Sigmoid colon (tissue), 6 donors: ENCODE measurements at regions not wholly inside any gene's neighbourhood (a gene's known extent, or its start where the extent isn't known, plus 50 kb on each side); places are given as distances from the start of the nearest gene placed in this dataset.

Source experiments
- DNase-seq: peaks from one replicate; pipeline ENCODE4 v3.0.0-alpha.2; 2019
- H3K27ac ChIP-seq, 4 donors: fragments of 200-600 bp; sonication (generic); one replicate each; pipeline ENCODE4 v1.5.1; 2016 to 2019; ENCODE audit warnings: mild to moderate bottlenecking in 1 of 4
- H3K27me3 ChIP-seq, 3 donors: fragments of 200-600 bp; sonication (generic); one replicate each; pipeline ENCODE4 v1.5.1; 2019; ENCODE audit warnings: mild to moderate bottlenecking in 1 of 3
- H3K36me3 ChIP-seq, 4 donors: fragments of 200-600 bp; sonication (generic); one replicate each; pipeline ENCODE4 v1.5.1; 2016 to 2019
- H3K4me1 ChIP-seq, 4 donors: fragments of 200-600 bp; sonication (generic); one replicate each; pipeline ENCODE4 v1.5.1; 2017 to 2019
- H3K4me3 ChIP-seq, 4 donors: fragments of 200-600 bp; sonication (generic); one replicate each; pipeline ENCODE4 v1.5.1; 2017 to 2019; ENCODE audit warnings: mild to moderate bottlenecking in 2 of 4, moderate library complexity in 1 of 4
- H3K9me3 ChIP-seq, 4 donors: fragments of 200-600 bp in 3 of 4; sonication (generic) in 3 of 4; one replicate each; pipeline versions ENCODE4 v1.5.1 to v1.6.1; 2013 to 2019
- EP300 ChIP-seq, 4 donors: sonication (generic); formaldehyde crosslinking; IDR thresholded peaks; one replicate each; pipeline ENCODE4 v1.6.1; 2017; ENCODE audit warnings: antibody characterized with exemption in 4 of 4
- POLR2A ChIP-seq, 2 donors: fragments of 450-650 bp; IDR thresholded peaks; one replicate each; pipeline ENCODE4 v1.6.1; 2016; ENCODE audit warnings: antibody characterized with exemption in 2 of 2, mild to moderate bottlenecking in 2 of 2, moderate library complexity in 2 of 2
- POLR2AphosphoS5 ChIP-seq, 4 donors: sonication (generic); formaldehyde crosslinking; IDR thresholded peaks; one replicate each; pipeline ENCODE4 v1.6.1; 2017; ENCODE audit warnings: antibody characterized with exemption in 4 of 4
- WGBS, 2 donors: extraction: QIAGEN DNeasy Blood & Tissue Kit; methylation state at CpG; one replicate each; pipeline ENCODE4 v1.1.7; 2013; 5-methylcytosine and 5-hydroxymethylcytosine counted together
- intact Hi-C: fragments of 100-400 bp; cut with DNase I; formaldehyde crosslinking; loops from one replicate; pipeline ENCODE4 v1.15.1; 2023
- TF ChIP-seq, protein P1 (sequence below), 4 experiments: fragments of 450-650 bp in 3 of 4; fragments of 200-600 bp in 1 of 4; IDR thresholded peaks; one replicate each; pipeline ENCODE4 v1.5.1; 2016 to 2019; ENCODE audit warnings: antibody characterized with exemption in 4 of 4, mild to moderate bottlenecking in 3 of 4, moderate library complexity in 2 of 4
- donor health status: healthy with polysubstance abuse.
- donor health status: healthy.

DNA sequence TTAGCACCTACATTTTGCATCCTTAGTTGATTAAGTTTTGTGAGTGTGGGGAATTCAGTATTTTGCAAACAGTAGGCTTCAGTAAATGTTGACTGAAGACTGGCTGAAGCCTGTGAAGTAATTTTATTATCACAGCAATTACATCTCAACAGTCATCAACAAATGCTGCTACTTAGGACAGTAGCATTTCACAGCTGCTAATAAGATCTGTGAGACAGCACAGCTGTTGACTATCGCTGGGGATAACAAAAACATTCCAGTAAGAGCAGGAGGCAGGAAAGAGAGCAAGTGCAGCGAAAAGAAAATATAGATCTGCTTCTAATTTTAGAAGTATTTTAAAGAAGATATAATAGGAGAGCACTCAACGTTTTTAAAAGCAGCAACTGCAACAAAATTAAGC lies 117.3 kb upstream of the FGF10 start:
- DNase-seq: no peak
- H3K36me3 ChIP-seq: no peaks in the 10 kb centered on the region
- no peak overlapping the region for H3K4me3 ChIP-seq
- no peaks in the 10 kb centered on the region for H3K4me1 ChIP-seq
- TF ChIP-seq EP300 (IDR thresholded peaks at IDR 0.05): no peak
- TF ChIP-seq POLR2AphosphoS5 (IDR thresholded peaks at IDR 0.05): peak in 2 of 4 donors; percentile 27 to 52
- H3K27me3 ChIP-seq: no peaks in the 10 kb centered on the region
- H3K9me3 ChIP-seq: peaks cover 0 to 3% (median 0%) of the 10 kb centered on the region in 4 donors
- no peak overlapping the region for H3K27ac ChIP-seq
- intact Hi-C loops: no loop called here
- 31 to 39% methylated on average over 3 of the region's 3 CpGs for WGBS, 2 donors

DNA sequence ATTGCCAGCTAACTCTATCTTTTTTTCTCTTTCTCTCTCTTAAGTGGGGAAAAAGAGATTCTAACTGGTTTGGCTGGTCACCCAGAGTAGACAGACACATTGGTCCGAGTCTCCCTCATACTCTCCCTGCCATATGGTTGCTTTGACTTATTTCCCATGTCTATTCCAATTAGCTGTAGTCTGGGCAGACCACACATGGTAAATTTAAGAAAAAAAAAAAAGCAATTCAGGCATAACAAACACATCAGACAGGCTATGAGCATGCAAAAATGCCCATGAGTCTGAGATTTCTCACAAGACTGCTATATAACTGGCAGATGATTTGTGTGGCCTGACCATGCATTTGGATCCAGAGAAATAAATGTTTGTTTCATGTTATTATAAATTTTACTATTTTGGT lies 110.2 kb upstream of the FGF10 start:
- intact Hi-C loops: no loop called here
- WGBS, 2 donors: 62 to 66% methylated on average over 1 of the region's 1 CpG
- H3K4me3 ChIP-seq: no peak overlapping the region
- no peak for DNase-seq
- TF ChIP-seq, protein P1, sequence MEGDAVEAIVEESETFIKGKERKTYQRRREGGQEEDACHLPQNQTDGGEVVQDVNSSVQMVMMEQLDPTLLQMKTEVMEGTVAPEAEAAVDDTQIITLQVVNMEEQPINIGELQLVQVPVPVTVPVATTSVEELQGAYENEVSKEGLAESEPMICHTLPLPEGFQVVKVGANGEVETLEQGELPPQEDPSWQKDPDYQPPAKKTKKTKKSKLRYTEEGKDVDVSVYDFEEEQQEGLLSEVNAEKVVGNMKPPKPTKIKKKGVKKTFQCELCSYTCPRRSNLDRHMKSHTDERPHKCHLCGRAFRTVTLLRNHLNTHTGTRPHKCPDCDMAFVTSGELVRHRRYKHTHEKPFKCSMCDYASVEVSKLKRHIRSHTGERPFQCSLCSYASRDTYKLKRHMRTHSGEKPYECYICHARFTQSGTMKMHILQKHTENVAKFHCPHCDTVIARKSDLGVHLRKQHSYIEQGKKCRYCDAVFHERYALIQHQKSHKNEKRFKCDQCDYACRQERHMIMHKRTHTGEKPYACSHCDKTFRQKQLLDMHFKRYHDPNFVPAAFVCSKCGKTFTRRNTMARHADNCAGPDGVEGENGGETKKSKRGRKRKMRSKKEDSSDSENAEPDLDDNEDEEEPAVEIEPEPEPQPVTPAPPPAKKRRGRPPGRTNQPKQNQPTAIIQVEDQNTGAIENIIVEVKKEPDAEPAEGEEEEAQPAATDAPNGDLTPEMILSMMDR (IDR thresholded peaks at IDR 0.05): no peak
- TF ChIP-seq POLR2A (IDR thresholded peaks at IDR 0.05) (no peak), EP300 (IDR thresholded peaks at IDR 0.05) (no peak), POLR2AphosphoS5 (IDR thresholded peaks at IDR 0.05) (no peak)
- peaks cover 0 to 3% (median 0%) of the 10 kb centered on the region in 4 donors for H3K9me3 ChIP-seq
- no peaks in the 10 kb centered on the region for H3K36me3 ChIP-seq
- no peaks in the 10 kb centered on the region for H3K4me1 ChIP-seq
- H3K27me3 ChIP-seq: no peaks in the 10 kb centered on the region
- no peak overlapping the region for H3K27ac ChIP-seq

DNA sequence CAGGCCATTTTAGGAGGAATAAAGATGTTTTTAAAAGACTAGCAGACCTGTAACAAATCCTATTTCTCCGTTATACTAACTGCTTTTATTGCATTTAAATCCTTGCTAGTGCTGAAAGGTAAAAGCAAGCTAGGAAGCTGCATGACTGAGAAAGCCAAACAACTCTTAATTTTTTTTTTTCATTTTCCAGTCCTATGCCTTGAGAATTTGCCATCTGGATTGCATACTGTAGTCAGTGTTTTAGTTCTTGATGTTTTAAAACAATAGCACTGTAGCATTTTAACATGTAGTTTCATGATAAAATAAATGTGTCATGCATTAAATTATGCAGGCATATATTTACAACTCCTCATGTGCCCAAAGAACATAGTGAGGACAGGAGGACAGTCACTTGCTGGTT lies 108.4 kb upstream of the FGF10 start:
- Histone ChIP-seq H3K27ac (no peak overlapping the region), H3K9me3 (peaks cover 0 to 3% (median 0%) of the 10 kb centered on the region in 4 donors), H3K36me3 (no peaks in the 10 kb centered on the region), H3K4me3 (no peak overlapping the region), H3K27me3 (no peaks in the 10 kb centered on the region), H3K4me1 (no peaks in the 10 kb centered on the region)
- TF ChIP-seq POLR2A (IDR thresholded peaks at IDR 0.05): no peak
- 57 to 79% methylated on average over 1 of the region's 1 CpG for WGBS, 2 donors
- no peak for DNase-seq
- intact Hi-C loops: no loop called here

DNA sequence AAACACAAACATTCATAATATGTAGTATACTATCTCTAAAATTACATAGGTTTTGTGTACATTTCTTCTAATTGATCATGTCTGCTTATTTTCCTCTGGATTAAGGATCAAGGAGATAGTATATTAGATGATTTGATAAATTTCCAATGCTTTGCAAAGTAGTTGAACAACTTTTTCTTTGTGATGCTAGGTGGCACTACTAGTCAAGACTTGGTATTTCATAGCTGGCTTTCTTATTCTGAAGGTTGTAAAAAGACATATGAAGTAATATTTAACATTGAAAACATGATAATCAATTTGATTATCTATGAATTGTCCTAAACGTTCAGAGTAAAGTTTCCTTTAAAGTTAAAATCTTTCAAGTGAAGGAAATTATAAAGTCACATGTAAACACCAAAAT lies 106.1 kb upstream of the FGF10 start:
- no peaks in the 10 kb centered on the region for H3K9me3 ChIP-seq
- H3K27me3 ChIP-seq: no peaks in the 10 kb centered on the region
- TF ChIP-seq POLR2AphosphoS5 (IDR thresholded peaks at IDR 0.05) (no peak), POLR2A (IDR thresholded peaks at IDR 0.05) (no peak), EP300 (IDR thresholded peaks at IDR 0.05) (no peak)
- TF ChIP-seq, protein P1 (IDR thresholded peaks at IDR 0.05): no peak
- whole genome bisulfite sequencing, 2 donors: 55 to 76% methylated on average over 1 of the region's 1 CpG
- DNase-seq: no peak
- no peaks in the 10 kb centered on the region for H3K36me3 ChIP-seq
- H3K27ac ChIP-seq: no peak overlapping the region
- H3K4me1 ChIP-seq: no peaks in the 10 kb centered on the region
- intact Hi-C loops: no loop called here
- H3K4me3 ChIP-seq: no peak overlapping the region

DNA sequence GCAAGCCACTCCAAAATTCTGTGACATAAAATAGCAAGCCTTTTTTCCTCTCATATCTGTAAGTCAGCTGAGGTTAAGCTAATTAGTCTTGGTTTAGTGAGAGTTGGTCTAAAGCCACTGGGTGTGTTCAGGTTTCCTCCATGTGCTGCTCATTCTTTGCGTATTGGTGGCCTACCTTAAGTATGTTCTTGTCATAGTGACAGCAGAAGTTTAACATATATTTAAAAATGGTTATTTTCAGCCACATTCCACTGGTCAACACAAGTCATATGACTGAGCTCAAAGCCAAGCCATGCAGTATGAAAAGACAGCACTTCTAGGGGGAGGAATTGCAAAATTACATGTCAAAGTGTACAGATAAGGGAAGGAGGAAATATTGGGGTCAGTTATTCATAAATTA lies 100.5 kb upstream of the FGF10 start:
- Histone ChIP-seq H3K36me3 (no peaks in the 10 kb centered on the region), H3K27me3 (no peaks in the 10 kb centered on the region), H3K4me3 (no peak overlapping the region), H3K9me3 (no peaks in the 10 kb centered on the region), H3K4me1 (no peaks in the 10 kb centered on the region), H3K27ac (no peak overlapping the region)
- WGBS, 2 donors: 90 to 93% methylated on average over 1 of the region's 1 CpG
- intact Hi-C loops: no loop called here
- TF ChIP-seq POLR2AphosphoS5 (IDR thresholded peaks at IDR 0.05) (no peak), POLR2A (IDR thresholded peaks at IDR 0.05) (no peak), EP300 (IDR thresholded peaks at IDR 0.05) (no peak)
- TF ChIP-seq, protein P1 (IDR thresholded peaks at IDR 0.05): no peak
- no peak for DNase-seq

DNA sequence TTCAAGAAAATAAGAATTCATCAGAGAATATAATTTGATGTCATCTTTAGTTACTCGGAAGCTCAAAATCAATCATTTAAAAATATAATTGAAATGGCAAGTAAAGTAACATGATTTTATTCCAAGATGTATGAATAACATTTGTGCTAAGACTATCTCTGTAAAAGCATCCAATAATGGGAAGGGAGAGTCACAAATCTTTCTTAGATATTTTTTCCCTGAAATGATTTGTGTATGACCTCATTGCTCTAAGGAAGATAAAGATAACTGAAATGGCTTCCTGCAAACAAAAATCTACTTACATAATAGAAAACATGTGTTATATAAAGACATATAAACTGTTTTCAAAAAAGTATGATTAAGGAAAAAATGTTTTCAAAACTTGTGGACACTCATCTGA lies 97.4 kb upstream of the FGF10 start:
- Histone ChIP-seq H3K36me3 (no peaks in the 10 kb centered on the region), H3K9me3 (no peaks in the 10 kb centered on the region), H3K4me1 (no peaks in the 10 kb centered on the region), H3K27ac (no peak overlapping the region), H3K4me3 (no peak overlapping the region), H3K27me3 (no peaks in the 10 kb centered on the region)
- TF ChIP-seq, protein P1 (IDR thresholded peaks at IDR 0.05): no peak
- TF ChIP-seq POLR2AphosphoS5 (IDR thresholded peaks at IDR 0.05) (no peak), EP300 (IDR thresholded peaks at IDR 0.05) (no peak), POLR2A (IDR thresholded peaks at IDR 0.05) (no peak)
- DNase-seq: no peak
- intact Hi-C loops: no loop called here
- WGBS, 2 donors: 47 to 92% methylated on average over 1 of the region's 1 CpG
